ENCODE measurements at regions not wholly inside any gene's neighbourhood (a gene's known extent, or its start where the extent isn't known, plus 50 kb on each side); places are given as distances from the start of the nearest gene placed in this dataset.

GRCh38 chr4:59956366-59956765, 1243.8 kb upstream of the ADGRL3 start:
- TF ChIP-seq POLR2AphosphoS5 (IDR thresholded peaks at IDR 0.05; ENCODE audit: low read depth, low read length) (no peak), REST (IDR thresholded peaks at IDR 0.05; ENCODE audit: insufficient read depth in 1 of 2, low read depth in 2 of 2, low read length in 2 of 2) (no peak)

Measured in PFSK-1 (cell line).